ENCODE measurements at regions not wholly inside any gene's neighbourhood (a gene's known extent, or its start where the extent isn't known, plus 50 kb on each side); places are given as distances from the start of the nearest gene placed in this dataset.

GRCh38 chr11:97751952-97752351 lies 1268.8 kb upstream of the CNTN5 start:
- ChIA-PET RAD21 (ENCODE audit: unreplicated experiment) (no interaction called here), CTCF (no interaction called here), SMC1A (ENCODE audit: uncharacterized antibody, unreplicated experiment) (no interaction called here), POLR2A (no interaction called here)
- no peaks in the 10 kb centered on the region for H3K36me3 ChIP-seq (ENCODE audit: control insufficient read depth in 2 of 2, insufficient read depth in 2 of 2, low read length in 1 of 2)
- no peak overlapping the region for H3K9ac ChIP-seq (ENCODE audit: control insufficient read depth, insufficient read depth, low read length)
- ATAC-seq (no peak), FAIRE-seq (no peak), DNase-seq (ENCODE audit: low read depth, low spot score) (no peak)
- in situ Hi-C loops (cut with MboI), result no loop called here
- H3K9me3 ChIP-seq (replicated peaks; ENCODE audit: control insufficient read depth, insufficient read depth, low read length), result no peaks in the 10 kb centered on the region; the same call in 2 of the 3 replicates
- no peaks in the 10 kb centered on the region for H3K4me1 ChIP-seq (ENCODE audit: control insufficient read depth, insufficient read depth, low read length)
- H4K20me1 ChIP-seq (ENCODE audit: control insufficient read depth, insufficient read depth), result no peaks in the 10 kb centered on the region
- H3K27ac ChIP-seq (ENCODE audit: control insufficient read depth, insufficient read depth), result no peak overlapping the region
- TF ChIP-seq CHD1 (IDR thresholded peaks at IDR 0.05; ENCODE audit: low read depth, low read length) (no peak), KAT2A (conservative IDR thresholded peaks at IDR 0.05; ENCODE audit: control insufficient read depth, low read depth, low read length) (no peak), BRCA1 (IDR thresholded peaks at IDR 0.05; ENCODE audit: low read depth, low read length) (no peak), TAF1 (IDR thresholded peaks at IDR 0.05; ENCODE audit: borderline replicate concordance, low read depth, low read length) (no peak), SUZ12 (IDR thresholded peaks at IDR 0.05; ENCODE audit: unreplicated experiment) (no peak)
- H2AFZ ChIP-seq (ENCODE audit: control insufficient read depth, low read depth, low read length), result no peak overlapping the region
- H3K4me3 ChIP-seq, result no peak overlapping the region
- 23% methylated on average over 2 of the region's 2 CpGs for WGBS (ENCODE audit: insufficient coverage, insufficient replicate concordance, low lambda C conversion rate, missing lambda C conversion rate)
- BruUV-seq (replicated peaks), result no TSS peak
- H3K27me3 ChIP-seq (replicated peaks in 1 of 2; ENCODE audit: control insufficient read depth in 2 of 2, insufficient read depth in 2 of 2, low read length in 1 of 2), result no peaks in the 10 kb centered on the region
- no peaks in the 10 kb centered on the region for H3K79me2 ChIP-seq (ENCODE audit: control insufficient read depth, insufficient read depth, low read length)
- H3K4me2 ChIP-seq (ENCODE audit: control insufficient read depth, insufficient read depth), result no peak overlapping the region
- intact Hi-C loops (cut with micrococcal nuclease; ENCODE audit: unreplicated experiment), result no loop called here

- no peak for ATAC-seq
- Histone ChIP-seq H3K27me3 (replicated peaks in 1 of 2; ENCODE audit: control insufficient read depth in 2 of 2, insufficient read depth in 2 of 2, low read length in 1 of 2) (no peaks in the 10 kb centered on the region), H4K20me1 (ENCODE audit: control insufficient read depth, insufficient read depth) (no peaks in the 10 kb centered on the region), H3K4me3 (no peak overlapping the region), H3K9me3 (replicated peaks; ENCODE audit: control insufficient read depth, insufficient read depth, low read length) (no peaks in the 10 kb centered on the region; the same call in 2 of the 3 replicates), H3K4me1 (ENCODE audit: control insufficient read depth, insufficient read depth, low read length) (no peaks in the 10 kb centered on the region), H2AFZ (ENCODE audit: control insufficient read depth, low read depth, low read length) (no peak overlapping the region), H3K36me3 (ENCODE audit: control insufficient read depth in 2 of 2, insufficient read depth in 2 of 2, low read length in 1 of 2) (no peaks in the 10 kb centered on the region), H3K9ac (ENCODE audit: control insufficient read depth, insufficient read depth, low read length) (no peak overlapping the region), H3K79me2 (ENCODE audit: control insufficient read depth, insufficient read depth, low read length) (no peaks in the 10 kb centered on the region), H3K4me2 (ENCODE audit: control insufficient read depth, insufficient read depth) (no peak overlapping the region), H3K27ac (ENCODE audit: control insufficient read depth, insufficient read depth) (no peak overlapping the region)
- SMC1A ChIA-PET (ENCODE audit: uncharacterized antibody, unreplicated experiment), result no interaction called here
- CTCF ChIA-PET, result no interaction called here
- intact Hi-C loops (cut with micrococcal nuclease; ENCODE audit: unreplicated experiment), result no loop called here
- in situ Hi-C loops (cut with MboI), result no loop called here
- POLR2A ChIA-PET, result no interaction called here
- RAD21 ChIA-PET (ENCODE audit: unreplicated experiment), result no interaction called here
- 10% methylated on average over 3 of the region's 3 CpGs for WGBS (ENCODE audit: insufficient coverage, insufficient replicate concordance, low lambda C conversion rate, missing lambda C conversion rate)
- BruUV-seq (replicated peaks), result no TSS peak
- no peak for DNase-seq (ENCODE audit: low read depth, low spot score)
- no peak for FAIRE-seq
- no peak for TF ChIP-seq STAT3 (IDR thresholded peaks at IDR 0.05; ENCODE audit: low read depth, low read length)
- no peak for TF ChIP-seq RFX5 (IDR thresholded peaks at IDR 0.05; ENCODE audit: low read depth, low read length)
- TF ChIP-seq PAX8 (IDR thresholded peaks at IDR 0.05), result no peak
- no peak for TF ChIP-seq PBX3 (IDR thresholded peaks at IDR 0.05; ENCODE audit: insufficient replicate concordance, low read depth, low read length)
- no peak for TF ChIP-seq RCOR1 (conservative IDR thresholded peaks at IDR 0.05; ENCODE audit: low read depth, low read length)
- no peak for TF ChIP-seq MXI1 (IDR thresholded peaks at IDR 0.05; ENCODE audit: low read depth, low read length)
- TF ChIP-seq ETV6 (conservative IDR thresholded peaks at IDR 0.05 in 1 of 2, IDR thresholded peaks at IDR 0.05 in 1 of 2; ENCODE audit: borderline replicate concordance in 1 of 2, low read depth in 1 of 2), result no peak
- no peak for TF ChIP-seq CUX1 (IDR thresholded peaks at IDR 0.05; ENCODE audit: insufficient replicate concordance, low read depth, low read length)
- TF ChIP-seq SUZ12 (IDR thresholded peaks at IDR 0.05; ENCODE audit: unreplicated experiment), result no peak
These were observed 1265.8 kb upstream of the CNTN5 start for GRCh38 chr11:97754976-97755375.

Measured in GM12878 (cell line).